ENCODE measurements at regions not wholly inside any gene's neighbourhood (a gene's known extent, or its start where the extent isn't known, plus 50 kb on each side); places are given as distances from the start of the nearest gene placed in this dataset.

GRCh38 chr7:125444864-125445263 lies 515.2 kb upstream of the POT1 start:
- TF ChIP-seq CTCF (IDR thresholded peaks at IDR 0.05) (no peak), POLR2AphosphoS5 (IDR thresholded peaks at IDR 0.05) (no peak), POLR2A (IDR thresholded peaks at IDR 0.05) (no peak), EP300 (IDR thresholded peaks at IDR 0.05) (no peak)
